Thyroid gland (tissue), 4 donors: ENCODE measurements at regions not wholly inside any gene's neighbourhood (a gene's known extent, or its start where the extent isn't known, plus 50 kb on each side); places are given as distances from the start of the nearest gene placed in this dataset.
"Not testable (repeated sequence)": the region's sequence is repeated elsewhere in the genome, so short reads cannot be mapped to it uniquely, and the experiment has no call there.

ENCODE experiments used
- DNase-seq, 2 donors: peaks; one replicate each; pipeline ENCODE4 v3.0.0-alpha.2; 2019
- H3K27ac ChIP-seq, 3 donors: fragments of 200-600 bp; sonication (generic); 1 replicate in 2 of 3; 2 replicates in 1 of 3; pipeline ENCODE4 v1.5.1; 2016 to 2019; ENCODE audit warnings: mild to moderate bottlenecking in 1 of 3, moderate library complexity in 1 of 3
- H3K27me3 ChIP-seq: fragments of 200-600 bp; sonication (generic); one replicate; pipeline ENCODE4 v1.5.1; 2019
- H3K36me3 ChIP-seq, 2 donors: fragments of 200-600 bp; sonication (generic); one replicate each; pipeline ENCODE4 v1.5.1; 2016 to 2019
- H3K4me1 ChIP-seq, 2 donors: fragments of 200-600 bp; sonication (generic); one replicate each; pipeline ENCODE4 v1.5.1; 2017 to 2019
- H3K4me3 ChIP-seq, 3 donors: fragments of 200-600 bp; sonication (generic); replicated peaks in 1 of 3; 1 replicate in 2 of 3; 2 replicates in 1 of 3; pipeline ENCODE4 v1.5.1; 2016; ENCODE audit warnings: mild to moderate bottlenecking in 1 of 3
- H3K9me3 ChIP-seq: fragments of 200-600 bp; sonication (generic); one replicate; pipeline ENCODE4 v1.5.1; 2017
- CTCF ChIP-seq, 6 experiments: fragments of 200-600 bp in 3 of 6; fragments of 450-650 bp in 3 of 6; sonication (generic) in 3 of 6; IDR thresholded peaks; one replicate each; pipeline ENCODE4 v1.5.1; 2016 to 2019; ENCODE audit warnings: antibody characterized with exemption in 6 of 6, mild to moderate bottlenecking in 2 of 6, inconsistent platforms in 1 of 6, moderate library complexity in 1 of 6
- POLR2A ChIP-seq, 2 donors: fragments of 450-650 bp; IDR thresholded peaks; one replicate each; pipeline ENCODE4 v1.6.1; 2017; ENCODE audit warnings: antibody characterized with exemption in 2 of 2, mild to moderate bottlenecking in 2 of 2, moderate library complexity in 1 of 2
- WGBS, 2 donors: methylation state at CpG; one replicate each; pipeline ENCODE4 v1.1.5; 2017; 5-methylcytosine and 5-hydroxymethylcytosine counted together
- intact Hi-C: fragments of 100-400 bp; cut with DNase I; formaldehyde crosslinking; loops from one replicate; pipeline ENCODE4 v1.15.1; 2023

GRCh38 chr10:21289271-21289670 is 236.2 kb downstream of the SKIDA1 start:
- no peak for DNase-seq
- intact Hi-C loops: loop anchor here (10.0 kb wide), 2 partner anchors 66 to 206 kb away; no protein-coding TSS in a partner anchor
- 63 to 72% methylated on average over 3 of the region's 3 CpGs for WGBS, 2 donors

DNA sequence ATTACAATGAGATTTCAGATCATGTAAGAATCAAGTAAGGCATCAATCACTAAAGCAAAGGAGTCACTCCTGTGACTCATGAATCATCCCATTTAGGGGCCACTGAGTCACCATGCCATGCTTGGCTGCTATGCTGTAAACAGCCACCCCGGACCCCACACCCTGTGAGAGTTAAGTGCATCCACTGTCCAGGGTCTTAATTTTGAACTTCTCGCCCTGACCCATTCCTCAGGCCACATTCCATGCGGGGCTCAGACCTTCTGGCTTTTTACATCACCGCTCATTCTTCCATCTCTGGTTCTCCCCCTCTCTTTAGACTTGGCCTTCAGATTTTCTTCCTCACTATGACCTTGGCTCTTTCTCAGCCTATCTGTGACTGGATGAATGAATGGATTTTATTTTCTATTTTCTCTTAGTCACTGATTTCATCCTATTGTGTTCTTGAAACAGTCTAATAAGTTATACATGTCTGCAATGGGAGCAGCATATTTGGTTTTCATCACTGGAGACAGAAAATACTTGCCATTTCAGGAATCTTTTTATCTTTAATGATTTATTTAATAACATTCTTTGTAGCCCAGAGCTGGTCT is 239.6 kb downstream of the SKIDA1 start:
- no peaks in the 10 kb centered on the region for H3K9me3 ChIP-seq
- H3K36me3 ChIP-seq: no peaks in the 10 kb centered on the region
- H3K4me1 ChIP-seq: peaks cover 7 to 14% of the 10 kb centered on the region in 2 donors
- DNase-seq: no peak
- intact Hi-C loops: loop anchor here (10.0 kb wide), 2 partner anchors 69 to 209 kb away; no protein-coding TSS in a partner anchor
- no peak overlapping the region for H3K27ac ChIP-seq
- H3K27me3 ChIP-seq: no peaks in the 10 kb centered on the region
- TF ChIP-seq CTCF (IDR thresholded peaks at IDR 0.05): no peak
- no peak for TF ChIP-seq POLR2A (IDR thresholded peaks at IDR 0.05)
- WGBS, 2 donors: 93 to 94% methylated on average over 4 of the region's 4 CpGs
- no peak overlapping the region for H3K4me3 ChIP-seq

More at GRCh38 chr10:21289271-21289670, 236.2 kb downstream of the SKIDA1 start:
- H3K4me1 ChIP-seq: peaks cover 26 to 41% of the 10 kb centered on the region in 2 donors
- H3K36me3 ChIP-seq: no peaks in the 10 kb centered on the region
- no peaks in the 10 kb centered on the region for H3K9me3 ChIP-seq
- peak overlapping the region in 2 of 3 donors; percentile 8 to 24 for H3K27ac ChIP-seq
- TF ChIP-seq POLR2A (IDR thresholded peaks at IDR 0.05) (no peak), CTCF (IDR thresholded peaks at IDR 0.05) (no peak)
- H3K4me3 ChIP-seq: no peak overlapping the region
- no peaks in the 10 kb centered on the region for H3K27me3 ChIP-seq

DNA sequence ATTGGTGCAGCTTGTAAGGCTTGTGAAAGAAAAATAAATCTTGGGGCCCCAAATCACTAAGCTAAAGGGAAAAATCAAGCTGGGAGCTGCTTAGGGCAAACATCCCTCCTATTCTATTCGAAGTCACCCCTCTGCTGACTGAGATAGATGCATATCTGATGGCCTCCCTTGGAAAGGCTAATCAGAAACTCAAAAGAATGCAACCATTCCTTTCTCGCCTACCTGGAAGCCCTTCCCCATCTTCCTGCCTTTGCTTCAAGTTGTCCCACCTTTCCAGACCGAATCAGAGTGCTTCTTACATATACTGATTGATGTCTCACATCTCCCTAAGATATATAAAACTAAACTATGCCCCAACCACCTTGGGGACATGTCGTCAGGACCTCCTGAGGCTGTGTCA is 240.3 kb downstream of the SKIDA1 start:
- intact Hi-C loops: loop anchor here (10.0 kb wide), 2 partner anchors 70 to 210 kb away; no protein-coding TSS in a partner anchor
- peaks cover 7 to 14% of the 10 kb centered on the region in 2 donors for H3K4me1 ChIP-seq
- no peaks in the 10 kb centered on the region for H3K9me3 ChIP-seq
- H3K36me3 ChIP-seq: no peaks in the 10 kb centered on the region
- no peak for DNase-seq
- no peak overlapping the region for H3K27ac ChIP-seq
- 82 to 86% methylated on average over 4 of the region's 4 CpGs for WGBS, 2 donors
- H3K27me3 ChIP-seq: no peaks in the 10 kb centered on the region
- H3K4me3 ChIP-seq: no peak overlapping the region
- TF ChIP-seq CTCF (IDR thresholded peaks at IDR 0.05): no peak
- TF ChIP-seq POLR2A (IDR thresholded peaks at IDR 0.05): no peak

GRCh38 chr10:21284301-21284700 is 241.2 kb downstream of the SKIDA1 start:
- no peak for TF ChIP-seq CTCF (IDR thresholded peaks at IDR 0.05)
- no peak for TF ChIP-seq POLR2A (IDR thresholded peaks at IDR 0.05)
- 93 to 96% methylated on average over 2 of the region's 2 CpGs for WGBS, 2 donors
- Histone ChIP-seq H3K27ac (no peak overlapping the region), H3K27me3 (no peaks in the 10 kb centered on the region), H3K4me3 (no peak overlapping the region), H3K36me3 (no peaks in the 10 kb centered on the region), H3K4me1 (peaks cover 5% of the 10 kb centered on the region in 2 donors), H3K9me3 (no peaks in the 10 kb centered on the region)
- DNase-seq: no peak
- intact Hi-C loops: loop anchor here (5.0 to 10.0 kb wide), 3 partner anchors 70 to 673 kb away; no protein-coding TSS in a partner anchor

DNA sequence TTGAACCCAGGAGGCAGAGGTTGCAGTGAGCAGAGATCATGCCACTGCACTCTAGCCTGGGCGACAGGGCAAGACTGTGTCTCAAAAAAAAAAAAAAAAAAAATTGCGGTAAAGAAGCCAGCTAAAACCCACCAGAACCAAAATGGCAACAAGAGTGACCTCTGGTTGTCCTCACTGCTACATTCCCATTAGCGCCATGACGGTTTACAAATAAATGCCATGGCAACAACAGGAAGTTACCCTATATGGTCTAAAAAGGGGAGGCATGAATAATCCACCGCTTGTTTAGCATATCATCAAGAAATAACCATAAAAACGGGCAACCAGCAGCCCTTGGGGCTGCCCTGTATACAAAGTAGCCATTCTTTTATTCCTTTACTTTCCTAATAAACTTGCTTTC is 242.4 kb downstream of the SKIDA1 start:
- 85 to 92% methylated on average over 6 of the region's 6 CpGs for WGBS, 2 donors
- intact Hi-C loops: loop anchor here (5.0 to 10.0 kb wide), 3 partner anchors 72 to 674 kb away; no protein-coding TSS in a partner anchor
- H3K4me1 ChIP-seq, H3K36me3 ChIP-seq, DNase-seq, H3K27me3 ChIP-seq, H3K9me3 ChIP-seq, H3K27ac ChIP-seq, H3K4me3 ChIP-seq: not testable (repeated sequence)
